Activated naive CD4-positive, alpha-beta T cell (primary cell): ENCODE measurements at regions not wholly inside any gene's neighbourhood (a gene's known extent, or its start where the extent isn't known, plus 50 kb on each side); places are given as distances from the start of the nearest gene placed in this dataset.

Source experiments
- DNase-seq, 4 experiments: peaks; one replicate each; lab custom pipeline; 2025; lab: John Stamatoyannopoulos, UW

DNA sequence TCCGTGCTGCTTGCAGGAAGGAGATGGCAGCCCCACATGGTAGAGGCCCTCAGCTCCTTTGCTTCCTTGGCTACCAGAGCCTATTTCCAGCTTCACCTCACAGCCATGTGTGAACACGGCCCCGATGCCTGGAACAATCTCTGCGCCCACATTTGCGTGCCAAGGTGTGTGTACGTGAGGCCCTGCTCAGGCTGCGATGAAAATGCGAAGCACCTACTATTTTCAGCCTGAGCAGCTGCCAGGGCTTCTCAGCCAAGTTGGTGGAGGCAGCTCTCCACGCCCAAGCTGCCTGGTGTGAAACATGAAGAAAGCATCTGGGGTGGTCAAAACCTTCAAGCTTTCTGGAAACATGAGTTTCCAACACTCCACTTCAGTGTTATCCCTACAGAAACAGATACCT is 177.8 kb upstream of the EGLN3 start:
- no peak for DNase-seq

DNA sequence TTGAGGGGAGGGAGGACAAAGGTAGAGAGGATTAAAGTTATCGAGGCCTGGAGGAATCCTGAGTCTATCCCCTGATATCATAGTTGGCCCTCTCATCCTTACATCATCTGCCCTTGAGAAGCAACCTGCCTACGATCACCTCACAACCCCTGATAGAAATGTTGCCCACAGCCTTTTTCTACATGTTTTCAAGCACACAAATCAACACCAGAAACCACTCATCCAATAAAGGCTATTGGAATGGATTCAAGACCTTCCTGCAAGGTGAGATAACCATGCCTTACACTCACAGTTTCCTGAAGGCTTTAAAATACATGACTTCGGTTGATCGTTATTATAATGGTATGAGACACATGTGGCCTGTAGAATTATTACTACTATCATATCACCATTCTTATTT is 175.7 kb upstream of the EGLN3 start:
- DNase-seq: no peak

DNA sequence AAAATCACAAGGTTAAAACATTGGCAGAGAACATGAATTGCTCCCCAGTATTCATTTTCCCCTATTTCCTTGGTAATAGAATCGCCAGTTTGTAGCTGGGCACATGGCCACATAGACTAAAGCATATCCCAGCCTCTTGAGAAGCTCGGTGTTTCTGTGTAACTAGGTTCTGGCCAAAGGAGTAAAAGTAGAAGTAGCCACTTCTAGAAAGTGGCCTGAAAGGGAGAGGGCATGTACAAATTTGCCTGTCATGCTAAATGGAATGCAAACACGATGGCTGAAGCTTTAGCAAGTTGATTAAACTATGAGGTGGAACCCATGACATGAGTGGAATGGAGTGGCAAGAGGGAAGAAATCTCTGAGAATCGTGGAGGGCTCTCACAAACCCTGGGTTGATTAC is 173.7 kb upstream of the EGLN3 start:
- DNase-seq: no peak

DNA sequence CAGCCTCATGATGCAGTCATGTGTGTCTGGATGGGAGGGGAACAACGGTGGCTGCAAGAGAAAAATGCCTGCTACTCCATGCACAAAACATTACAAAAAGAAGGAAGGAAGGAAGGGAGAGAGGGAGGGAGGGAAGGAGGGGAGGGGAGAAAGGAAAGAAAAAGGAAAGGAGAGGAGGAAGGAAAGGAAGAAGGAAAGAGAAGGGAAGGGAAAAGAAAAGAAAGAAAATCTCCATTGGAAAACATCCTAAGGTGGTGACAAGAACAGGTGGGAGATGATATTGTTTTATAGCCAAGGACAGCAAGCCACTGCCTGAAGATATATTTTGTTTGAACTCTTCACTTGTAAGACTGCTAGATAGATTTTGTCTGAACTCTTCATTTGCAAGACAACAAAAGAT is 171.8 kb upstream of the EGLN3 start:
- DNase-seq: no peak

DNA sequence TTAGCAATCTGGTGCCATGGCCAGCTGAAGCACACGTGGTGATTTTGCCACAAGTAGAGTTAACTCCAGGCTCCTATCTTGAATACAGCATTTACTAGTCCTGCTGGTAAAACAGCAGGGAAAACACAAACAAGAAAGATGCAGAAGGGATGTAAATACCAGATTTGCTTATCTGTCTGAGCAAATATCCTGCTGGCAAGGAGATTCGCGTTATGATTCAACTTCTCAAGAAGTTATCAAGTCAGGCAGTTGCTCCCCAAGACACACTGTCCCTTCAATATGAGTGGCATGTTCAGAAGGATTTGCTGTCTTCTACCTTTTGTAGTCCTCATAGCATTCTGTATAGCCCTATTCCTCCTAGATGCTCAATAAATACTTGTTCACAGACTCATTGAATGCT is 171.2 kb upstream of the EGLN3 start:
- no peak for DNase-seq

DNA sequence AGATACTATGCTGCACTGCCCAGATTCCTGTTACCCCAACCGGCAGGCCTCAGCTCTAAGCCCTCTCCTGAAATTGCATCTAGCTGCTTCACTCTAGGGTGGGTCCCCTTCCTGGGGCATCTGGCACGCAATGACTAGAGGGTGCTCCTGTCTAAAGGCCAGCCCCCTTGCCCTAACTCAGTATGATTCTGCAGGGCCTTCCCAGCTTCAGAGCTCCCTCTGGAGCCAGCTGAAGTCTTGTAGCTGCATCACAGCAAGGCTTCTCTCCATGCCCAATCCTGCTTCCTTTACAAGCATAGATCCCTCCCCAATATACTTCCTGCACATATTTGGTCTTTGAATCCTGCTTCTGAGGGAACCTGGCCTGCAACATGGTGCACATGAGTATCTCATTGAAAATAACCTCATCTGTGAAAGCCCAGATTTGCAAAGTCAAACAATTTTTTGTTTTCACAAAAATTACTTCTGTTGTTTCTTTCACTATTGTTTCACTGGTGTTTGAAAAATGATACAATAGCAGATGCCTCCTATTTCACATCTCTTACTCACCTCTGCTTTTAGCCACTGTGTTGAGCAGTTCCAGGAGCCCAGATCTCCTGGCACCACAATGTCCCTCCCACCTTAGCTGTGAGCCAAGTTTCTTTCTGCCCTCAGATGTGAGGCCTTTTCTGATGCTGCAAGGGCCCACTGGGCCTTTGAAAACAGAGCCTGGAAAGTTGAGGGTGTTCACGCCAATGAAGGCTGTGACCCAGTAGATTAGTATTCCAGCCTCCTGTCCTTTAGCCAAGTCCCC is 169.5 kb upstream of the EGLN3 start:
- DNase-seq: no peak

GRCh38 chr14:34119107-34119858 is 168.4 kb upstream of the EGLN3 start:
- DNase-seq: no peak

DNA sequence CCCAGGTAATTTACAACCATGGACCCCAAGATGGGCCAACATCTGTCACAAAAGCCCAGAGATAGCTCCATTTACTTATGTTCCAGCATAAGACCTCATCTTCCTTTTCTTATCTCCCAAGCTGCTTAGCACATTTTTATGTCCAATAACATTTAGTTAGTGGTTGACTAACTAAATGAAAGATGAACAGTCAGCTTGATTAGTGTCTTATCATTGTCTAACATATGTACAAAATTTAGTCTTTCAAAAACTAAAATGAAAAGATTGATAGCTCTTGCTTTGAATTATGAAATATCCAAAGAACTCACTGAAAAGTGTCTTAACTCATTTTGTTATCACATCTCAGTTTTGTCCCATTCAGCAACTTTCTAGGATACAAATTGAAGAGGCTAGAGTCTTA is 163.1 kb upstream of the EGLN3 start:
- no peak for DNase-seq

DNA sequence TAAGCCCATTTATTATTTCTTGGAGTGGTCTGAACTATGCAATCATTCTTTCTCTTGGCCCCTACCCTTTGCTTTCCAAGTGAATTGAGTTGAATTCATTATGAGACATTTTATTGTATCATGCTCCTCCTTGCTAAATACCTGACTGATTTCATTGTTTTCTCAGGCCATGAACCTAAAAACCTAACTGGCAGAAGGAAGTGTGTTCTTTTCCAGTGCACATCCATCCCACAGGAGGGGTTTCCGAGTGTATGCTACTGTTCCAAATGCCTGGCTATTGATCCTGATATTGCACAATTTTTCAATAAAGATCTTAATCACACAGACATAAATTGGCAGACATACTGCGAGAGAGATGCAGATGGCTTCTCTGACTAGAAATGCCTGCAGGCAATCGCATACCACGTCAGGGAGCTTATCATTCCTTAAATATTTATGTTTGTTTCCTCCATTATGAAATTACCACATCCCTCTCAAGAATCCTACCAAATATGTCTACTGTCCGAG is 162.2 kb upstream of the EGLN3 start:
- DNase-seq: no peak

- DNase-seq: no peak
Observed at GRCh38 chr14:34111953-34112352, 161.1 kb upstream of the EGLN3 start.

- no peak for DNase-seq
Observed at GRCh38 chr14:34111505-34111904, 160.6 kb upstream of the EGLN3 start.

DNA sequence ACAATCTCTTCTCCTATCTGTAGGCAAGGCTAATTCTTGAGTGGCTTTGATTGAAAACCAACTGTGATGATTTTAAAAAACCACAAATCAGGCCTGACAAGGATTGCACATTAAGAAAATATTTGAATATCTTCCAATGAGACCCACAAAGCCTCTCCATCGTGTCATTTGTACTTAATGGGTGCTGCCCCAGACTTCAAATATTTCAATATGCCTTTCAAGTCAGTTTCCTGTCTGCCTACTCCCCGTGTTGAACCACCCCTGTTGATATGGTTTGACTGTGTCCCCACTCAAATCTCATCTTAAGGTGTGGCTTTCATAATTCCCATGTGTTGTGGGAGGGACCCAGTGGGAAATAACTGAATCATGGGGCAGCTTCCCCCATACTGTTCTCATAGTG is 159.7 kb upstream of the EGLN3 start:
- DNase-seq: no peak

- DNase-seq: no peak
Observed at GRCh38 chr14:34107441-34107840, 156.6 kb upstream of the EGLN3 start.

- no peak for DNase-seq
Observed at GRCh38 chr14:34106310-34106709, 155.4 kb upstream of the EGLN3 start.

DNA sequence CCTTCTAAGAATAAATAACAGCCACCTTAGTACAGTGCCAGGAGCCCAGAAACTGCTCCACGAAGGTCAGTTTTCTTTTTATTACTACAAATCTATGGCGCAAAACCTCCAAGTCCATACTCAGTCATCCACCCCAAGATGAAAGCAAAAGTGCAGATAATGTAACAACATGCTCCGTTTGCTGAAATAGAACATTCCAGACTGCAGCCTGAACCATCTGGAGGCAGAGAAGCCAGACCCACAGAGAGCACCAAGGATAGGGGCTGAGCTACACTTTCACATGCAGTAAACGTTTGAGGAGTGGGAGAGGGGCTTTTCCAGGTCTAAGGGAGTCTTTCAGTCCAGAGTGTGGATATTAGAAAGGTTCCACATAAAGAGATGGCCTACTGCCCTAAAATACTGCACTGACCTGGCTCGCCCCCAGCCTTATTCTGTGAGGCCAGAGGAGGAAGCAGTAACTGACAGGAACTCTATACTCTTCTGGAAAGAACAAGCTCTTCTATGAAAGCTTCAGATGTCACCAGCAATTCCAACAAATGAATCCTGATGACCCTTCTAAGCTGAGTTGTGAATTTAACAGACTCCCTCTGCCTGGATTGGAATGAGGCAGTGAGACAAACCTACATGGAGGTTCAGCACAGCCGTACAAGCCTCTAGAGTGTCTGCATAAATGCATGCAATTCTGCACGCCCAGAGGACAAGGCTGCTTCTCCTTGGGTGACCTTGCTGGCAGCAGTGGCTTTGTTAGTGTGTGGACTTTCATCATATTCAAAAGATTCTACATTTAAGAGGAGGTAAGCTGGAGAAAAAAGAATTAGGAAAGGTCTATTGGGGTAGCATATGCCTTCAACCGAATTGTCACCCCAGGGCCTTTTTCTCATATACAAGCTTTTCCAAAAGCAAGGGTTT is 153.9 kb upstream of the EGLN3 start:
- DNase-seq: no peak

GRCh38 chr14:34103176-34103575 is 152.3 kb upstream of the EGLN3 start:
- DNase-seq: no peak

GRCh38 chr14:34099635-34100034 is 148.8 kb upstream of the EGLN3 start:
- no peak for DNase-seq

GRCh38 chr14:34098985-34099349 is 148.1 kb upstream of the EGLN3 start:
- DNase-seq: no peak

GRCh38 chr14:34098045-34098984 is 147.4 kb upstream of the EGLN3 start:
- no peak for DNase-seq

GRCh38 chr14:34097644-34098043 is 146.8 kb upstream of the EGLN3 start:
- no peak for DNase-seq

DNA sequence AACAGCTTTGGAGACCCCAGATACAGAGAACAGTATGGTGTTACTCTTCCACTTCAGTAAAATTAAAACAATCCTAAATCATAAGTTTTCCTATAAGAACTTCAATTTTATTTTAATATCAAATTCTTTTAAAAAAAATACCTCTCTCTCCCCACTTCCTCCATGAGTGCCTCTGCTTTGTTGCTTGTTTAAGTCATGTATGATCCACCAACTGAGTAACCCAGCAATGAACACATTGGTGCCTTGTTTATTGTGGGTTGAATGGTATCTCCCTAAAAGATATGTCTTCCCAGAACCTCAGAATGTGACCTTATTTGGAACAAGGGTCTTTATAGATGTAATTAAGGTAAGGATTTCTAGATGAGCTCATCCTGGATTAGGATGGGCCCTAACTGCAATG is 143.5 kb upstream of the EGLN3 start:
- DNase-seq: no peak
